ENCODE measurements at regions not wholly inside any gene's neighbourhood (a gene's known extent, or its start where the extent isn't known, plus 50 kb on each side); places are given as distances from the start of the nearest gene placed in this dataset.

GRCh38 chr3:34895841-34896240 is 743.5 kb upstream of the ARPP21 start:
- TF ChIP-seq, protein P1, sequence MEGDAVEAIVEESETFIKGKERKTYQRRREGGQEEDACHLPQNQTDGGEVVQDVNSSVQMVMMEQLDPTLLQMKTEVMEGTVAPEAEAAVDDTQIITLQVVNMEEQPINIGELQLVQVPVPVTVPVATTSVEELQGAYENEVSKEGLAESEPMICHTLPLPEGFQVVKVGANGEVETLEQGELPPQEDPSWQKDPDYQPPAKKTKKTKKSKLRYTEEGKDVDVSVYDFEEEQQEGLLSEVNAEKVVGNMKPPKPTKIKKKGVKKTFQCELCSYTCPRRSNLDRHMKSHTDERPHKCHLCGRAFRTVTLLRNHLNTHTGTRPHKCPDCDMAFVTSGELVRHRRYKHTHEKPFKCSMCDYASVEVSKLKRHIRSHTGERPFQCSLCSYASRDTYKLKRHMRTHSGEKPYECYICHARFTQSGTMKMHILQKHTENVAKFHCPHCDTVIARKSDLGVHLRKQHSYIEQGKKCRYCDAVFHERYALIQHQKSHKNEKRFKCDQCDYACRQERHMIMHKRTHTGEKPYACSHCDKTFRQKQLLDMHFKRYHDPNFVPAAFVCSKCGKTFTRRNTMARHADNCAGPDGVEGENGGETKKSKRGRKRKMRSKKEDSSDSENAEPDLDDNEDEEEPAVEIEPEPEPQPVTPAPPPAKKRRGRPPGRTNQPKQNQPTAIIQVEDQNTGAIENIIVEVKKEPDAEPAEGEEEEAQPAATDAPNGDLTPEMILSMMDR (optimal IDR thresholded peaks at IDR 0.05 in 1 of 3, IDR thresholded peaks at IDR 0.05 in 1 of 3, conservative IDR thresholded peaks at IDR 0.05 in 1 of 3; ENCODE audit: extremely low read depth in 1 of 3, insufficient read depth in 2 of 3, low read length in 3 of 3): no peak
- TF ChIP-seq EZH2 (IDR thresholded peaks at IDR 0.05; ENCODE audit: low read length): no peak

All from keratinocyte (primary cell).